ENCODE measurements at regions not wholly inside any gene's neighbourhood (a gene's known extent, or its start where the extent isn't known, plus 50 kb on each side); places are given as distances from the start of the nearest gene placed in this dataset.

DNA sequence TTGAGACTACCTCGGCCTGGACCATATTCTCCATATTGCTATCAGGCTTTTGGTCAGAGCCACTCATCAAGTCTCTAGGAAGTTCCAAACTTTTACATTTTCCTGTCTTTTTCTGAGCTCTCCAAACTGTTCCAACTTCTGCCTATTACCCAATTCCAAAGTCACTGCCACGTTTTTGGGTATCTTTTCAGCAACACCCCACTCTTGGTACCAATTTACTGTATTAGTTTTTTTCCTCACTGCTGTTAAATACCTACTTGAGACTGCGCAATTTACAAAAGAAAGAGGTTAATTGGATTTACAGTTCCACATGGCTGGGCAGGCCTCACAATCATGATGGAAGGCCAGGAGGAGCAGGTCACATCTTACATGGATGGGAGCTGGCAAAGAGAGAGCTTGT lies 507.8 kb upstream of the ZNF608 start:
- Histone ChIP-seq H4K20me1 (ENCODE audit: low read length) (no peaks in the 10 kb centered on the region), H3K27me3 (ENCODE audit: low read length) (no peaks in the 10 kb centered on the region), H3K79me2 (ENCODE audit: low read length) (no peaks in the 10 kb centered on the region), H2AFZ (ENCODE audit: low read length) (no peak overlapping the region), H3K4me3 (ENCODE audit: low read length) (no peak overlapping the region), H3K9me2 (replicated peaks; ENCODE audit: low read length) (no peaks in the 10 kb centered on the region), H3K4me2 (ENCODE audit: low read length) (no peak overlapping the region), H3K36me3 (ENCODE audit: low read depth, low read length) (no peaks in the 10 kb centered on the region; the same call in 1 of the 2 replicates), H3K9ac (ENCODE audit: low read length) (no peak overlapping the region), H3K27ac (ENCODE audit: low read length) (no peak overlapping the region), H3K4me1 (ENCODE audit: insufficient read depth, low read length) (no peaks in the 10 kb centered on the region), H3F3A (ENCODE audit: low read length, unreplicated experiment) (no peaks in the 10 kb centered on the region), H3K9me3 (ENCODE audit: low read length) (peaks cover 6% of the 10 kb centered on the region; the same call in 1 of the 2 replicates)
- intact Hi-C loops (cut with micrococcal nuclease), result no loop called here
- ATAC-seq (no peak), DNase-seq (no peak)
- CTCF ChIA-PET, result no interaction called here
- TF ChIP-seq EZH2 (IDR thresholded peaks at IDR 0.05; ENCODE audit: low read length, unreplicated experiment) (no peak), EZH2phosphoT487 (IDR thresholded peaks at IDR 0.05; ENCODE audit: borderline replicate concordance, low read length) (no peak)
- TF ChIP-seq, protein P1, sequence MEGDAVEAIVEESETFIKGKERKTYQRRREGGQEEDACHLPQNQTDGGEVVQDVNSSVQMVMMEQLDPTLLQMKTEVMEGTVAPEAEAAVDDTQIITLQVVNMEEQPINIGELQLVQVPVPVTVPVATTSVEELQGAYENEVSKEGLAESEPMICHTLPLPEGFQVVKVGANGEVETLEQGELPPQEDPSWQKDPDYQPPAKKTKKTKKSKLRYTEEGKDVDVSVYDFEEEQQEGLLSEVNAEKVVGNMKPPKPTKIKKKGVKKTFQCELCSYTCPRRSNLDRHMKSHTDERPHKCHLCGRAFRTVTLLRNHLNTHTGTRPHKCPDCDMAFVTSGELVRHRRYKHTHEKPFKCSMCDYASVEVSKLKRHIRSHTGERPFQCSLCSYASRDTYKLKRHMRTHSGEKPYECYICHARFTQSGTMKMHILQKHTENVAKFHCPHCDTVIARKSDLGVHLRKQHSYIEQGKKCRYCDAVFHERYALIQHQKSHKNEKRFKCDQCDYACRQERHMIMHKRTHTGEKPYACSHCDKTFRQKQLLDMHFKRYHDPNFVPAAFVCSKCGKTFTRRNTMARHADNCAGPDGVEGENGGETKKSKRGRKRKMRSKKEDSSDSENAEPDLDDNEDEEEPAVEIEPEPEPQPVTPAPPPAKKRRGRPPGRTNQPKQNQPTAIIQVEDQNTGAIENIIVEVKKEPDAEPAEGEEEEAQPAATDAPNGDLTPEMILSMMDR (conservative IDR thresholded peaks at IDR 0.05; ENCODE audit: low read depth, low read length), result no peak
- BruUV-seq (replicated peaks), result no TSS peak
- POLR2A ChIA-PET (ENCODE audit: unreplicated experiment), result no interaction called here

DNA sequence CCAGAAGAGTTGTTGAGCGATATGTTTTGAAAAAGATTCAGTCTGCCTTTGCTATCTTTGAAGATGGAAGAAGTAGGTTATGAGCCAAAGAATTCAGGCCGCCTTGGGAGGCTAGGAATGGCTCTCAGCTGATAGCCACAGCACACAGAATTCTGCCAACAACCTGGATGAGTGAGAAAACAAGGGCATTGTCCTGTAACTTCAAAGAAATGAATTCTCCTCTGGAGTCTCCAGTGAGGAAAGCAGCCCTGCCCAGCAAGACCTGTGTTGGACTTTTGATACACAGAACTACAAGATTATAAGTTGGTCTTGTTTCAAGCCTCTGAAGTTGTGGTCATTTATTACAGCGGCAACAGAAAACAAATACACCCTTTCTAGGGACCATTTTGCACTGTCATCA lies 509.9 kb upstream of the ZNF608 start:
- TF ChIP-seq EZH2 (IDR thresholded peaks at IDR 0.05; ENCODE audit: low read length, unreplicated experiment), result no peak
- Histone ChIP-seq H3F3A (ENCODE audit: low read length, unreplicated experiment) (no peaks in the 10 kb centered on the region), H3K4me1 (ENCODE audit: insufficient read depth, low read length) (no peaks in the 10 kb centered on the region), H3K27me3 (ENCODE audit: low read length) (no peaks in the 10 kb centered on the region), H3K9me3 (ENCODE audit: low read length) (peaks cover 6% of the 10 kb centered on the region; the same call in 1 of the 2 replicates), H3K79me2 (ENCODE audit: low read length) (no peaks in the 10 kb centered on the region), H3K9me2 (replicated peaks; ENCODE audit: low read length) (no peaks in the 10 kb centered on the region), H4K20me1 (ENCODE audit: low read length) (no peaks in the 10 kb centered on the region), H3K36me3 (ENCODE audit: low read depth, low read length) (no peaks in the 10 kb centered on the region; the same call in 1 of the 2 replicates), H2AFZ (ENCODE audit: low read length) (no peak overlapping the region), H3K4me2 (ENCODE audit: low read length) (no peak overlapping the region), H3K9ac (ENCODE audit: low read length) (no peak overlapping the region), H3K4me3 (ENCODE audit: low read length) (no peak overlapping the region), H3K27ac (ENCODE audit: low read length) (no peak overlapping the region)
- CTCF ChIA-PET, result no interaction called here
- ATAC-seq (no peak), DNase-seq (no peak)
- intact Hi-C loops (cut with micrococcal nuclease), result no loop called here
- no TSS peak for BruUV-seq (replicated peaks)
- POLR2A ChIA-PET (ENCODE audit: unreplicated experiment), result no interaction called here

DNA sequence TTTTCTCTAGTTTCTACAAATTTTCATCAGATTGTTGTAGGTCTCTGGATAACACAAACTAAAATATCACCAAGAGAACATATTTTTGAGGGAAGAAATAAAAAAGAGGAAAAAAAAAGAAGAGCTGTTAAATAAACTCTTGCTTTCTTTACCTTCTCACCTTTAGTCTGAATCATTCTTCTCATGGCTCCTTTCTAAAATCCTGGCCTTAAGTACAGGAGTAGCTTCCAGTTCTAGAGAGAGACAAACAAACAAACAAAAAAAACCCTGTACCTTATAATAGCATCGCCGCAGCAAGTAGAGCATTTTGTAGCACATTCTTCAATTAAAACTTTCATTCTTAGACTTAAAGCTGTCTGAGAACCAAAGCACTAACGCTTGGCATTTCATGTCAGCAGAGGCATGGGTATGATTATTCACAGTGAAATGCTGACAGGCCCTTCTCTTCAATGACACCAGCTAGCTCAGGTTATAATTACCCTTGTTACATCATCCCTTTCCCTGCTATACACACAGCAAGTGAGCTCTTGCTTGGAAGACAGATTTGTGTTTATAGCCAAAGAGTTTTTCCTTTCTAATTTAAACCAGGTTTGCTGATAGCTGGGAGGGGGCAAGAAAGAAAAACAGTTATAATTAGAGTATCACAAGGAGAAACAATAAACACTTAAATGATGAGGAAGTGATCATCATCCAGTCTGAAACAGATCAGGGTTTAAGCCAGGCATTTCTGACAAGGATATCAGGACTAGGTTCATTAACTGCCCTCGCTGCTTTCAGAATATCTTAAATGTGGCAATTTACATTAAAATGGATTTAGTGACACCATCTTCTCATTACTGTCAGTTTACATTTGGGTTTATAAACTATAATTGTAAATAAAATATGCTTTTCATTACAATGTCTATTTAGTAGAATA lies 510.9 kb upstream of the ZNF608 start:
- no peaks in the 10 kb centered on the region for H3K27me3 ChIP-seq (ENCODE audit: low read length)
- ChIA-PET POLR2A (ENCODE audit: unreplicated experiment) (no interaction called here), CTCF (no interaction called here)
- no TSS peak for BruUV-seq (replicated peaks)
- H3K4me1 ChIP-seq (ENCODE audit: insufficient read depth, low read length), result no peaks in the 10 kb centered on the region
- H4K20me1 ChIP-seq (ENCODE audit: low read length), result no peaks in the 10 kb centered on the region
- no peaks in the 10 kb centered on the region for H3F3A ChIP-seq (ENCODE audit: low read length, unreplicated experiment)
- H3K9me2 ChIP-seq (replicated peaks; ENCODE audit: low read length), result no peaks in the 10 kb centered on the region
- ATAC-seq (no peak), DNase-seq (no peak)
- no peak overlapping the region for H3K4me3 ChIP-seq (ENCODE audit: low read length)
- no peak overlapping the region for H3K9ac ChIP-seq (ENCODE audit: low read length)
- peaks cover 6% of the 10 kb centered on the region; the same call in 1 of the 2 replicates for H3K9me3 ChIP-seq (ENCODE audit: low read length)
- no peak overlapping the region for H3K4me2 ChIP-seq (ENCODE audit: low read length)
- peaks cover 2% of the 10 kb centered on the region; the same call in 1 of the 2 replicates for H3K36me3 ChIP-seq (ENCODE audit: low read depth, low read length)
- no peak overlapping the region for H2AFZ ChIP-seq (ENCODE audit: low read length)
- intact Hi-C loops (cut with micrococcal nuclease), result no loop called here
- TF ChIP-seq, protein P1 (conservative IDR thresholded peaks at IDR 0.05; ENCODE audit: low read depth, low read length), result no peak
- no peak for TF ChIP-seq EZH2 (IDR thresholded peaks at IDR 0.05; ENCODE audit: low read length, unreplicated experiment)
- no peak overlapping the region for H3K27ac ChIP-seq (ENCODE audit: low read length)
- no peaks in the 10 kb centered on the region for H3K79me2 ChIP-seq (ENCODE audit: low read length)
